Left cardiac atrium (tissue), 4 donors: ENCODE measurements at regions not wholly inside any gene's neighbourhood (a gene's known extent, or its start where the extent isn't known, plus 50 kb on each side); places are given as distances from the start of the nearest gene placed in this dataset.
"Not testable (repeated sequence)": the region's sequence is repeated elsewhere in the genome, so short reads cannot be mapped to it uniquely, and the experiment has no call there.

ENCODE experiments used
- ATAC-seq, 2 donors: fragments of 200-7000 bp; cut with Tn5 transposase; one replicate each; pipeline ENCODE4 v1.9.1; 2020; ENCODE audit warnings: mild to moderate bottlenecking in 2 of 2, moderate library complexity in 2 of 2
- DNase-seq: peaks from one replicate; pipeline ENCODE4 v3.0.0-alpha.2; 2020
- intact Hi-C, 2 donors: fragments of 100-400 bp; cut with DNase I; formaldehyde crosslinking; loops; one replicate each; pipeline versions ENCODE4 v1.14.1 to v1.15.1; 2022 to 2023
- donor health status: DM: no; HTN: yes; CAD: no.
- donor health status: DM: no; HTN: yes; CAD: no; lungs with severe emphysema.
- donor health status: DM: yes; HTN: yes; CAD: no.
- donor health status: Dilated cardiomyopathy.

DNA sequence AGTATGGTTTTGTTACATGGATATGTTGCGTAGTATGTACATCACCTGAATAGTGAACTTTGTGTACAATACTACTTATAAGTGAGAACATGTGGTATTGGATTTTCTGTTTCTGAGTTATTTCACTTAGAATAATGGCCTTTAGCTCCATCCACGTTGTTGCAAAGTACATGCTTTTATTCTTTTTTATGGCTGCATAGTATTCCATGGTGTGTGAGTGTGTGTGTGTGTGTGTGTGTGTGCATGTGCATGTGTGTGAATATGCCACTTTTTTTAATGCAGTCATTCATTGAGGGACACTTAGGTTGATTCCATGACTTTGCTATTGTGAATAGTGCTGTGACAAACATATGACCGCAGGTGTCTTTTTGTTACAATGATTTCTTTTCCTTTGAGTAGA, 147.8 kb downstream of the LEPR start:
- no peak for DNase-seq
- intact Hi-C loops: no loop called here
- ATAC-seq: no peak

DNA sequence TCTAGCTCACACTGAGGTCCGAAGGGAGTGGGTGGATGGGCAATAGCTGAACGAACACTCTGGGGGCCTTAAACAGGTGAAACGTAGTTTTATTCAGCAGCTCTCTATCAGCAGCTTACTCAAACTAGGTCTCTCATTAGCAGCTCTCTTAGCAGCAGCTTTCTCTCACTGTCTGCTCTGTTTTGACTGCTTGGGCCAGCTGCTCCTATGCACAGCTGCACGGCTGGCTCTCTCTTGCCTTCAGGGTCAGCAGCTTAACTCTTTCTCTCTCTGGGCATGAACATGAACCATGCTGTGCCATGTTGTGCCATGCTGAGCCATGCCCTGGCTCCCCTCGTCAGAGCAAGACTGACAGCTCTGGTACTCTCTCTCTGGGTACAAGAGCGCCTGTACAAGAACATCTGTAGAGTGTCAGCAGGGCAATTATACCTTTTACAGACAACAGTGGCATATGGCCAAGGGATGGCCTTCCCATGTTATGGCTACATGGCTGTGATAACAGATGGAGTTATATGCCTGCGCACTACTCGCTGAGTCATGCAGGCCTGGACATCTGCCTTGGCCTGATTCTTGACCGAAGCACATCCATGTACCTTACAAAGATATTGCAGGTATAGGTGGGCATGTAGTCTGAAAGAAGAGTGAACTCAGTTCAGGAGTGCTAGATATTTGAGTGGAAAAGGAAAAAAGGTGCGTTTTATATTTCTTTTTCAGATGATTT, 152.4 kb downstream of the LEPR start:
- intact Hi-C loops: no loop called here
- DNase-seq (no peak), ATAC-seq (no peak)

DNA sequence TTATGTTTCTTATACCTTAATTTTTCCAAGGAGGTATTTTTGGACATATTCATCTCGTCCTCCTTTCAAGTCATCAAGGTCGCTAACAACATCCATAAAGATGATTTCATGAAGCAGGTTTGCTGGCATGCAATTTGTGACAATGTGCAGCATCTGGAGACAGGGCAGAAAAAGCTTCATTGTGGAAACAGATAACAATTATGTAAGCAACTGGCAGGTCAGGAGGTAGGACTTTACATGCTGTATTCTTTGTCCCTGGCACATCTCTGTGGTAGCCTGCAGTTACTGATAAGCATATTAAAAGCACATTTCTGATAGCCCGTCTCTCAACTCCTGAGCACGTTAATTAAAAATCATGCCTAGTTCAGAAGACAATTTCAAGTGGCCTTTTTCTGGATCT, 156.8 kb downstream of the LEPR start:
- intact Hi-C loops: no loop called here
- ATAC-seq (no peak), DNase-seq (no peak)

DNA sequence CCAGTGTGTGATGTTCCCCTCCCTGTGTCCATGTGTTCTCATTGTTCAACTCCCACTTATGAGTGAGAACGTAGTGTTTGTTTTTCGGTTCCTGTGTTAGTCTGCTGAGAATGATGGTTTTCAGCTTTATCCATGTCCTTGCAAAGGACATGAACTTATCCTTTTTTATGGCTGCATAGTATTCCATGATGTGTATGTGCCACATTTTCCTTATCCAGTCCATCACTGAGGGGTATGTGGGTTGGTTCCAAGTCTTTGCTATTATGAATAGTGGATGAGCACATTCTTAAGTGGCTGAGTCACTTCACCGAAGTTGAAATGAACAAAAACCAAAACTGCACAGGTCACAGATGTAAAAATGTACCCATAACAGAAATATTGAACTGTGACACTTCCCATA, 157.5 kb downstream of the LEPR start:
- ATAC-seq, DNase-seq, intact Hi-C loops: not testable (repeated sequence)

DNA sequence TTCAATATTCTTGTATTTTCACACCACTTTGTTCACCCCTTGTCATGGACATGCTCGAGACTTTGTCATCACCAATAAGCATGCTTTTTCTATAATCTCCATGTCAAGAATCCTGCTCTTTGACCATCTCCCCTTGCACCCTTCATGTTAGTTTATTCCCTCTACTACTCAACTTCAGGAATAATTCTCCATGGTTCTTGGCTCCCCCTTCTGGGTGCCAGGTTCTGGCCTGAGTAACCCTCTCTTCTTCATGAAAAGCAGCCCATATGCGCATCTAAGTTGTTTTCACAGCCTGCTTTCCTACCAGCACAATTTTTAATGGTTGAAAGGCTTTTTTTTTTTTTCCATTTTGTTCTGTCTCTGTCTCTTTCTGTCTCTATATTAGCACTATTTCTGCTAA, 160.7 kb downstream of the LEPR start:
- intact Hi-C loops: no loop called here
- DNase-seq: no peak
- ATAC-seq: no peak

DNA sequence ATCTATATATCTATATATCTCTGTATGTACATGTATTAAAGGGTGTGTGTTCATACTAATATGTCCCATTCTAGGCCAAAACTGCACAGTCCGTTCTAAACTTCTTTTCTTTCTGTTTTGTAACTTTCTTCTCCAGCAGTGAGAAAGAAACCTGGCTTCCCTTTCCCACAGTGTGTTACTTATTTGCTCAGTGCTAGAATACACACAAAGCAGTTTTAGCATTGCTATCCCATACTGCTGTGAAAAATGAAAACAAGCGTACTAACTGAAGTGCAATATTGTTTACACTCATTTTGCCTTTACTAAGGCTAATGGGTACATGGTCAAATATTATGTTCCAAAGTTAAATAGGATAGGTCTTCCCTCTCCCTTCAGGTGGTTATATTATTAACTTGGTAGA, 163.9 kb downstream of the LEPR start:
- no peak for ATAC-seq
- DNase-seq: no peak
- intact Hi-C loops: no loop called here

DNA sequence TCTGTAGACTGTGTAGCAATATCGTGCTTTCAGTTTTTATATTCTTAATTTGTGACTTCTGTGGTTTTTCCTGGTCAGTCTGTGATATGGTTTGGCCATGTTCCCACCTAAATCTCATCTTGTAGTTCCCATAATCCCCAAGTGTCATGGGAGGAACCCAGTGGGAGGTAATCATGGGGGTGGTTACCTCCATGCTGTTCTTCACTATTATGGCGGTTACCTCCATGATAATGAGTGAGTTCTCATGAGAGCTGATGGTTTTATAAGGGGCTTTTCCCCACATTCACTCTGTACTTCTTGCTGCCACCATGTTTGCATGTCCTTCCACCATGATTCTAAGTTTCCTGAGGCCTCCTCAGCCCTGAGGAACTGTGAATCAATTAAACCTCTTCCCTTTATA, 169.8 kb downstream of the LEPR start:
- ATAC-seq (no peak), DNase-seq (no peak)
- intact Hi-C loops: no loop called here

DNA sequence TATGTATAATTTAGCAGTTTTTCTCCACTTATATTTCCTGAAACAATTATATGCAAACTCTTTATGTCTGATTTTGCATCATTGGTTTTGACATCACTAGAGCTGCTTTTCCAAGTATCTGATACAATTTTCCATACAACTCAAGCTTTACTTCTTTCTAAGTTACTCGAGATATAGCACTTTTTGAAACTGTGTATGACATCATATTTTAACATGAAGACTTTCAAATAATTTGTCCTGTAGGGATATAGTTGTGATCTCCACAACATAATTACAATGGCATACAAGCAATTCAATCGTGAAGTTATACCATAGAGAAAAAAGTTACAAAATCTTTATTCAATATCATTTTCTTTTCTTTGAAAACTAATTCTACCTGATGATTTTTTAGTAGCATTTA, 173.0 kb downstream of the LEPR start:
- no peak for ATAC-seq
- DNase-seq: no peak
- intact Hi-C loops: no loop called here

DNA sequence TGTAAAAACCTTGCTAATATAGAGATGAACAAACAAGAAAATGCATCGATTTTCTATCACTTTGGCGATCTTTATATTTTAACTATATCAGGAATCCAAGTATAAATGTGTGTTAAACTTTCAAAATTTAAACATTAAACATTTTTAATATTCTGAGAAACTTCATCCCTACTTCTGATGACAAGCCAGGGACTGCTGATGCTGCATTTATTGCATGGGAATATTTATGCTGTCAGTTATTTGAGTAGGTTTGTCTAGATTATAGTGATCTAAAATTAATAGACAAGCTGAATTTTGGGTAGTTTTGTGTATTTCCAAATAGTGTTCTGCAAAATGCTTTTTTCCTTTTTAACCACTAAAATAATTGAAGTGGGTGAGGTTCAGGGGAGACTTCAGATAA, 175.3 kb downstream of the LEPR start:
- DNase-seq: no peak
- ATAC-seq: no peak
- intact Hi-C loops: no loop called here

DNA sequence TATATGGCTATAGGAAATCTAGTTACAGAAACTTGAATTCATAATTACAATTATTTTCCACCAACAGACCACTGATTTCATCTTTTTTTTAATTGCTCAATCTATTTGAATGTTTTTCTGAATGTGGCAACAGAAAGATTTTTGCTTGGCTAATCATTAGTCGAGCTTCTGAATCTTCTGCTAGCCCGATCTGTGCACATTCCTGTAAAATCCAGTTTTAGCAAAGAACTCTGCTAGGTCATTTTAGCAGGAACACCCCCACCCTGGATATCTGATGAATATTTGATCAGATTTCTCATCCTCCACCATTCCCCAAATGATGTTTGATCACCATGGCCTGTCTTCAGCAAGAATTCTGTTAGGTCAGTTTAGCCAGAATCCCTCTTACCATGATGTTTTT, 176.3 kb downstream of the LEPR start:
- intact Hi-C loops: no loop called here
- ATAC-seq: no peak
- DNase-seq: no peak

DNA sequence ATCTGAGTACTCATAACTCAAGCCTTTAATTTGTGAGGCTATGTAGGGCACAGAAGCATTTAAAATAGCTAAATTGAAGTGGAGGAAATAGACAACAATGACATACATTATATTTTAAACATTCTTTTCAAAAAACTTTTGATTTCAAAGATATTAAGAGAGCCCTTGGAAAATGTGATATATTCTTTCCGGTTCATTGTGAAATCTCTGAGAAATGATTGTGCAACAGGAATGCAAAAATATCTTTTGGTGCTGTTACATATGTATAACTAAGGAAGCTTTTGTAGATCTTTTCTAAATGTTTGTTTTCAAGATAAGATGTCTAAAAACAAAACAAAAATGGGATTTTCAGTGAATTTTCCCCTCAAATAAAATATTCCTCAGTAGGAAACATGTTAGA, 185.2 kb downstream of the LEPR start:
- ATAC-seq: no peak
- intact Hi-C loops: no loop called here

DNA sequence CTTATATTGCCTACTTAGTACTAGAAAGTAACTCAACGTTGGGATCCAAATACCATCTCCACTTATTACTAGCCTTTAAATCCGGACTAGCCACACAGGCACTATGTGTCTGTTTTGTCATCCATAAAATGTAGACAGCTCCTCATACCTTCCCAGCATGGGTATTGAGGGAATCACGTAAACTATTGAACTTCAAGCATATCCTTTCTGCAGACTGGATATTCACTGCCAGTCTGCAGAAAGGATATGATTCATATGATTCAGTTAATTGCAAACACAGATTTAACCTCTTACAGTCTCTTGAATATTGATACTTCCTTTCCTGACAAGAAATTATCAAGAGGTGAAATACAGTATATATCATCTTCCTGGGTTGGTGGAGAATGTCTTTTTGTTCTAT, 186.0 kb downstream of the LEPR start:
- no peak for ATAC-seq
- intact Hi-C loops: no loop called here

More for the DNA sequence above, 185.2 kb downstream of the LEPR start:
- no peak for DNase-seq

DNA sequence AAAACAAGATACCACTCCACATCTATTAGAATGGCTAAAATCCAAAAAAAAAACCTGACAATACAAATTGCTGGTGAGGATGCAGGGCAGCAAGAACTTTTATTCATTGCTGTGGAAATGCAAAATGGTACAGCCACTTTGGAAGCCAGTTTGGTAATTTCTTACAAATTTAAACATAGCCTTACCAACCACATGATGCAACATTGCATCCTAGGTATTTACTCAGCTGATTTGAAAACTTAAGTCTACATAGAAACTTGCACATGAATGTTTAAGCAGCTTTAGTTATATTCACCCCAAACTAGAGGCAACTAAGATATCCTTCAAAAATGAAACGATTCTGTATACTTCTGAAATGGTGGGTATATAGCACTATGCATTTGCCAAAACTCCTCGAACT, 178.8 kb upstream of the PDE4B start:
- intact Hi-C loops: no loop called here
- DNase-seq (no peak), ATAC-seq (no peak)

More for the DNA sequence above, 186.0 kb downstream of the LEPR start:
- DNase-seq: no peak

DNA sequence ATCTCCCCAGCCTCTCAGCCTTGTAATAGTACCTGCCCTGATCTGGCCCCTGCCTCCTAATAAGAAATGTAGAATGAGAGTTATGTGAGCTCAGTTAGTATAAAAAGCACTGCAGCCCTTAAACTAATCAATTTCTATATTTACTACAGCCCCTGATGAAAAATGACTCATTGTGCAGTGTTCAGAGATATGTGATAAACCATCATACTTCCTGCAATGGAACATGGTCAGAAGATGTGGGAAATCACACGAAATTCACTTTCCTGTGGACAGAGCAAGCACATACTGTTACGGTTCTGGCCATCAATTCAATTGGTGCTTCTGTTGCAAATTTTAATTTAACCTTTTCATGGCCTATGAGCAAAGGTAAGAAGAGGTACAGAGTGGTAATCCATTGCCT, 176.8 kb upstream of the PDE4B start:
- no peak for DNase-seq
- ATAC-seq: no peak
- intact Hi-C loops: no loop called here

DNA sequence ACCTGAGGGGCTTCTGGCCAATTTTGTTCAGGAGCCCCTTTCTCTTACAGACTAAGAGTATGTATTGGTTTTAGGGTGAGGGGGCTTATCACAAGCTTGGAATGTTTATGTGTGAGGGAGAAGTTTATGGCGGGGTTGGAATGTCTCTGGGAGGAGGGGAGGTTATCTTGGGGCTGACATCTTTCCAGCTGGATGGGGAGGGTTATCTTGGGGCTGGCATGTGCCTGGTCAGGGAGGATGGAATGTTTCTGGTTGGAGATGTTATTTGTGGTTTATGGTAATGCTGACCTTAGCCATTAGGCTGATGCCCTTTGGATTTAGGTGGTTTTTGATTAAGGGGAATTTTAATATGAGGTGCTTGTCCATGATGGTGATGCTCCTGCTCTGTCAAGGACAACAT, 171.0 kb upstream of the PDE4B start:
- ATAC-seq, intact Hi-C loops, DNase-seq: not testable (repeated sequence)

DNA sequence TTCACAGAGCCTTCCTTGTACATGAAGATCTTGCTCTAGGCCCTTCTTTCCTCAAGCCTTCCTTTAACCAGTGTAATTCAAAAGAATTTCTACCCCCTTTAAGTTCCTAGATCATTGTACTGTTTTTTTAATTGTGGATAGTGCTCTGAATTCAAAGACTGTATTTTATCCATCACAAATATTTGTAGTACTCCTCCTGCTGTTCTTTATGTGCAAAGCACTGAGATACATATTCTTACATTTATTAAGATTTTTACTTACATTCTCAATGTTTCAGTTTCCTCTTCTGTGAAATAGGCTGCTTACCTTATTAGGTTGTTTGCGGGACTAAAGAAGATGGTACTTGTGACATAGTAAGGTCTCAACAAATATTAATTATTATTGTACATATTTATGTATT, 168.8 kb upstream of the PDE4B start:
- DNase-seq: no peak
- intact Hi-C loops: no loop called here
- no peak for ATAC-seq

DNA sequence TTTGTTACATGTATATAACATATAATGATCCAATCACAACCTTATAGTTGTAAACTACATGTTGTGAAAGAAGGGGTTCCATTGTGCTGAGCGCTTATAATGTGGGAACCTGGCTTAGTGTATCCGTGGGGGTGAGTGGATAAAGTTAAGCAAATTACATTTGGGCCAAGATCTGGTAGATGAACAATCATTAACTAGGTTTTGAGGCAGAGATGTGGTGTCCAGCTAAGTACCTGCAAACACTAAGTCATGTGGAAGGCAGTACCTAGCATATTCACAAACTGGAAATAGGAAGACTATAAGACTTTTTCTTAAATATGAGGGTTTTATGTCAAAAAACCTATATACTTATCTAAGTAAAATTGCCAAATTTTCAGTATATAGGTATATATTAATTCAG, 167.2 kb upstream of the PDE4B start:
- no peak for ATAC-seq
- DNase-seq: no peak
- intact Hi-C loops: no loop called here

DNA sequence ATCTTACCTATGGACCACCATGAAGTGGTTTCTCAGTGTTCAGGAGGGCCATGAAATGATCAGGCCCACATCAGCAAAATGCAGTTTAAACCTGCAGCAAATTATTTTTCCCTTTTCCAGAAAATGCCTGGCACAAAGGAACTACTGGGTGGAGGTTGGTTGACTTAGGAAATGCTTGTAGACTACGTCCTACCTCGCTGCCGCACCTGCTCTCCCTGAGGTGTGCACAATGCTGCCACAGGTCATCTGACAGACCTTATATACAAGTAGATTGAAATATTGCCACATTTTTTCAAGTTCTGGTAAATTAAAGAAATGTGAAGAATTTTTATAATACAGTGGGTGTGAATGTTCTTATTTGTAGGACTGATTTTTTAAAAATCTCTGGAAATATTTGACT, 166.7 kb upstream of the PDE4B start:
- no peak for DNase-seq
- intact Hi-C loops: no loop called here
- no peak for ATAC-seq

DNA sequence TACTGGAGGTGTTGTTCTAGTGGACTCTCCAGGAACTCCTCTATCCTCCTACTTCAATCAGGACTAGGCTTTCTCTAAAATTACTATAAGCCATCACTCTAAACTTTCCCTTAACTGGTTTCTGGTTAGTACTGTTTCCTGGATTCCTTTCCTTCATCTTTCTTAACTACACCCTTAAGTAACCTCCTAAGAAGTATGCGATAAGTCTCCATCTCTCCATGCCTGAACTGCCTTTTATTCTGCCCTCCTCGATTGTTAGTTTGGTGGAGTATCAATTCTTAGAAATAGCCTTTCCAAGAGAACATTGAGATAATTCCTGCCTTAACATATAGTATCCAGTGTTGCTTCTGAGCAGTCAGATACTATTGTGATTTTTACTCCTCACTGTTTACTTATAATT, 162.9 kb upstream of the PDE4B start:
- no peak for ATAC-seq
- DNase-seq: no peak
- intact Hi-C loops: no loop called here

DNA sequence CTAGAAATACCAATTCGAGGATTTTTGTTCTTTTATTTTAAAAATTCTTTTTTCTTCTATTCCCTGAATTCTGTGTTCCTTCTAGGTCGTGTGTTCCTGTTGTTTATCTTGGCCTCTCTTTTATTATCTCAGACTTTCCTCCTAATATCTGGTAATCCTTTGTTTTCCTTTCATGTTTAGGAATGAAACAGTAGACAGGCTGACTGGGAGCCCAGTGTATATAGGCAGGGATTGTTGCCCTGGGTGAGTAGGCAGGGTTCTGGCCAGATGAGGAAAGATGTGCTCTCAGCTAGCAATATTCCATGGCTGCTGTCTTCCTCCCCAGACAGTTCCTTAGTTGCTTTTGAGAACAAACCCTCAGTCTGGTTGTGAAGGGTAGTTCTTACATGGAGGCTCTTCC, 161.8 kb upstream of the PDE4B start:
- intact Hi-C loops: no loop called here
- no peak for ATAC-seq
- DNase-seq: peak; percentile 19

DNA sequence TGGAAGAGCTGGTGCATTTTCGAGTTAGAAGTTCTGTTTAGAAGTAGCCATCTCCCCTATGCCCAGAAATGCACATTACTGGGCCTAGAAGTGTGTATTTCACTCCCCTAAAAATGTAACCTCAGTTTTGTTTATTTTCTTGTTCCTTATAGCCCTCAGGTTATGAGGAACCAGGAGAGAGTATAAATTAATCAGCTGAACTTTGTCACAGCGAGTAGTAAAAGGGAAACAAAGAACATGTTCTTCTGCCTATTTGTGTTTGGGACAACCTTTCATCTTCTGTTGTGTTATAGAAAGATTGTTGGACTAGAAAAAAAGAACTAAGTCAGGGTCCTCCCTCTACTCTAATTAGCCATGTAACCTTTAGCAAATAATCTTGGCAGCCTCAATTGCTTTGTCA, 160.5 kb upstream of the PDE4B start:
- ATAC-seq (no peak), DNase-seq (no peak)
- intact Hi-C loops: no loop called here

DNA sequence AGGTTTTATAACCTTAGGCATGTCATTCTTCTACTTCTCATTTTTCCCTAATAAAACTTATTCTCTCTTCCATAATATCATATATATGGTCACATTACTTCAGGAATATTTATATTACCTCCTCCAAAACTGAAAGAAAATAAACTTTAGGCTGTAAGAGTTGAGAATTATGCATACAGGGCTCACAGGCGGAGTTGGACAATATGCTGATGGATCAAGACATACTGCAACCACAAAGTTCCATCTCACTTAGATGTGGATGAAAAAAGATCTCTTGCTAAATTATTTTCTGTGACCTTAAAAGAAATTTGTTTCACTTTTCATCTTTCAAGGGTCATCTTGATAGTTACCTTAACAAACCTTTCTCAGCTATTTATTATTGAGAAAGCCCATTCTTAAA, 152.6 kb upstream of the PDE4B start:
- DNase-seq (no peak), ATAC-seq (no peak)
- intact Hi-C loops: no loop called here
